ENCODE measurements at regions not wholly inside any gene's neighbourhood (a gene's known extent, or its start where the extent isn't known, plus 50 kb on each side); places are given as distances from the start of the nearest gene placed in this dataset.

GRCh38 chr2:236956031-236956618, 129.6 kb upstream of the COPS8 start:
- Histone ChIP-seq H3K4me2 (ENCODE audit: insufficient read depth in 1 of 2, low read depth in 2 of 2, low read length in 2 of 2) (no peak overlapping the region), H3K9ac (replicated peaks in 1 of 4; ENCODE audit: extremely low read depth in 1 of 4, low read depth in 3 of 4, low read length in 3 of 4) (no peak overlapping the region), H2AFZ (ENCODE audit: low read length) (no peak overlapping the region), H3K79me2 (ENCODE audit: control insufficient read depth in 1 of 2, insufficient read depth in 2 of 2, low read length in 2 of 2) (no peaks in the 10 kb centered on the region), H3K27me3 (replicated peaks in 1 of 4; ENCODE audit: control insufficient read depth in 3 of 4, extremely low read depth in 1 of 4, insufficient read depth in 3 of 4, low read length in 3 of 4) (no peaks in the 10 kb centered on the region; a peak in 1 of 7 replicates), H3K9me3 (ENCODE audit: insufficient read depth in 2 of 2, low read depth in 1 of 2, low read length in 1 of 2) (peaks cover 12% of the 10 kb centered on the region in 2 experiments; a peak in 3 of 4 replicates), H2BK120ac (replicated peaks; ENCODE audit: low read depth, low read length) (no peak overlapping the region), H3K23me2 (ENCODE audit: low read depth, low read length) (no peaks in the 10 kb centered on the region), H2BK12ac (ENCODE audit: low read depth, low read length) (no peak overlapping the region), H3K4ac (replicated peaks; ENCODE audit: insufficient read length, low read depth, low read length) (no peak overlapping the region), H3K4me1 (replicated peaks in 1 of 4; ENCODE audit: control insufficient read depth in 3 of 4, insufficient read depth in 4 of 4, low read length in 3 of 4) (no peaks in the 10 kb centered on the region), H2BK5ac (ENCODE audit: low read depth, low read length) (no peak overlapping the region), H3K4me3 (ENCODE audit: extremely low read depth in 1 of 4, insufficient read depth in 2 of 4, low read depth in 3 of 4, low read length in 4 of 4) (no peak overlapping the region), H3K27ac (ENCODE audit: low read depth, low read length) (no peak overlapping the region), H4K8ac (ENCODE audit: extremely low read depth, insufficient read depth, low read length) (no peak overlapping the region), H3K23ac (ENCODE audit: insufficient read length) (no peak overlapping the region), H2BK20ac (ENCODE audit: low read length) (no peak overlapping the region), H3K14ac (ENCODE audit: insufficient read length) (no peak overlapping the region), H3K18ac (ENCODE audit: extremely low read depth, low read length) (no peak overlapping the region), H3K79me1 (ENCODE audit: low read depth, low read length) (no peaks in the 10 kb centered on the region), H4K91ac (replicated peaks; ENCODE audit: insufficient read length, low read length) (no peak overlapping the region), H3K56ac (replicated peaks; ENCODE audit: insufficient read length, low read depth, low read length) (no peak overlapping the region), H3K36me3 (ENCODE audit: control insufficient read depth in 2 of 4, insufficient read depth in 4 of 4, low read length in 3 of 4) (no peaks in the 10 kb centered on the region), H2BK15ac (ENCODE audit: low read length) (no peak overlapping the region), H4K20me1 (replicated peaks in 1 of 2; ENCODE audit: control insufficient read depth in 1 of 2, insufficient read depth in 2 of 2, low read length in 2 of 2) (no peaks in the 10 kb centered on the region), H2AK5ac (ENCODE audit: low read depth, low read length) (no peak overlapping the region), H4K5ac (ENCODE audit: insufficient read length, low read depth, low read length) (no peak overlapping the region)
- POLR2A ChIA-PET (ENCODE audit: partially characterized antibody), result no interaction called here
- FAIRE-seq (no peak), DNase-seq (ENCODE audit: low read depth in 1 of 2, low spot score in 2 of 2) (no peak)
- CTCF ChIA-PET (ENCODE audit: partially characterized antibody), result interaction anchor here (0.8 to 2.4 kb wide), 7 partner anchors 8 to 647 kb away, joined by 3 to 6 read pairs (median 4); no protein-coding TSS in a partner anchor
- TF ChIP-seq GABPA (IDR thresholded peaks at IDR 0.05; ENCODE audit: borderline replicate concordance, insufficient read depth, low read length) (no peak), HDAC6 (IDR thresholded peaks at IDR 0.05; ENCODE audit: low read depth, low read length) (no peak), ASH2L (IDR thresholded peaks at IDR 0.05; ENCODE audit: low read length) (no peak), JUN (IDR thresholded peaks at IDR 0.05; ENCODE audit: low read depth, low read length) (no peak), KDM4A (IDR thresholded peaks at IDR 0.05; ENCODE audit: low read depth, low read length, severe bottlenecking) (no peak), TEAD4 (IDR thresholded peaks at IDR 0.05; ENCODE audit: low read depth, low read length) (no peak), RAD21 (IDR thresholded peaks at IDR 0.05 in 1 of 2, conservative IDR thresholded peaks at IDR 0.05 in 1 of 2; ENCODE audit: low read depth in 2 of 2, low read length in 2 of 2) (no peak), EGR1 (IDR thresholded peaks at IDR 0.05; ENCODE audit: borderline replicate concordance, low read depth, low read length) (no peak), FOSL1 (IDR thresholded peaks at IDR 0.05; ENCODE audit: insufficient read depth, low read depth, low read length) (no peak), SP1 (IDR thresholded peaks at IDR 0.05; ENCODE audit: low read depth, low read length) (no peak)
- WGBS, 2 experiments (ENCODE audit: extremely low coverage in 1 of 2, insufficient coverage in 1 of 2, insufficient read length in 1 of 2, insufficient replicate concordance in 2 of 2, low coverage in 1 of 2, low lambda C conversion rate in 2 of 2, missing lambda C conversion rate in 1 of 2), result 88% methylated on average over 7 of the region's 7 CpGs; no CpG with 5 or more reads in 1 of the 2 experiments

Measured in H1 (cell line).